ENCODE measurements at regions not wholly inside any gene's neighbourhood (a gene's known extent, or its start where the extent isn't known, plus 50 kb on each side); places are given as distances from the start of the nearest gene placed in this dataset.

DNA sequence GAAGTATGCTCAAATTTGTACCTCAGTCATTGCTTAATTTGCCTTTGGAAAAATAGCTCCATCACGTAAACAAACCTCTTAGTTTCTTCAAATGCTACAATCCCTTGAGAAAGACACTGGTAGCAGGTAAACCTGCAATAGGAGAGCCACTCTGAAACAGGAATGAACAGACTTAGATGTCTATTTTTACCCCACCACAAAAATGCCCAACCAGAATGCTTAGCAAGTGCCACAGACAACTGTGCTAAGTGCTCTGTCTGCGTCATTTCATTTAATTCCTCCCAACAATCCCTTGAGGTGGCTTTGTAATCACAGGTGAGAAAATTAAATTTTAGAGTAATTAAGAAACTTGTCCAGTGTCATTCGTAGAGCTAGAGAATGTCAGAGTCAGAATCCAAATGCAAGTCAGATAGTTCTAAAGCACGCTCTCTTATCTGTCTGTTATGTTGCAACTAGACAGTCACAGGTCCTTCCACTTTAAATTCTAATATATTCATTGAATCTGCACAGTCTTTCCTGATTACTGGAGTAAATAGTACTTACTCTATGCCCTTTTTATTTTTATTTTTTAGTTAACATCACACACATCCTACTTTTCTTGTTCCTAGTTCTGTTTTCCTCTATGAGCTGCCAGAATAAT lies 89.0 kb upstream of the GRIA4 start:
- H3K27me3 ChIP-seq, result no peaks in the 10 kb centered on the region
- intact Hi-C loops (cut with DNase I), result no loop called here
- H3K9me3 ChIP-seq, result no peaks in the 10 kb centered on the region
- TF ChIP-seq, protein P1, sequence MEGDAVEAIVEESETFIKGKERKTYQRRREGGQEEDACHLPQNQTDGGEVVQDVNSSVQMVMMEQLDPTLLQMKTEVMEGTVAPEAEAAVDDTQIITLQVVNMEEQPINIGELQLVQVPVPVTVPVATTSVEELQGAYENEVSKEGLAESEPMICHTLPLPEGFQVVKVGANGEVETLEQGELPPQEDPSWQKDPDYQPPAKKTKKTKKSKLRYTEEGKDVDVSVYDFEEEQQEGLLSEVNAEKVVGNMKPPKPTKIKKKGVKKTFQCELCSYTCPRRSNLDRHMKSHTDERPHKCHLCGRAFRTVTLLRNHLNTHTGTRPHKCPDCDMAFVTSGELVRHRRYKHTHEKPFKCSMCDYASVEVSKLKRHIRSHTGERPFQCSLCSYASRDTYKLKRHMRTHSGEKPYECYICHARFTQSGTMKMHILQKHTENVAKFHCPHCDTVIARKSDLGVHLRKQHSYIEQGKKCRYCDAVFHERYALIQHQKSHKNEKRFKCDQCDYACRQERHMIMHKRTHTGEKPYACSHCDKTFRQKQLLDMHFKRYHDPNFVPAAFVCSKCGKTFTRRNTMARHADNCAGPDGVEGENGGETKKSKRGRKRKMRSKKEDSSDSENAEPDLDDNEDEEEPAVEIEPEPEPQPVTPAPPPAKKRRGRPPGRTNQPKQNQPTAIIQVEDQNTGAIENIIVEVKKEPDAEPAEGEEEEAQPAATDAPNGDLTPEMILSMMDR (IDR thresholded peaks at IDR 0.05), result no peak
- TF ChIP-seq POLR2A (IDR thresholded peaks at IDR 0.05; ENCODE audit: low read depth), result no peak
- TF ChIP-seq EP300 (IDR thresholded peaks at IDR 0.05), result no peak
- no peak for TF ChIP-seq POLR2AphosphoS5 (IDR thresholded peaks at IDR 0.05)
- WGBS, result 89% methylated on average over 4 of the region's 4 CpGs
- no peak overlapping the region for H3K4me3 ChIP-seq
- no peak overlapping the region for H3K27ac ChIP-seq (replicated peaks in 1 of 4)
- no peaks in the 10 kb centered on the region for H3K4me1 ChIP-seq
- DNase-seq (ENCODE audit: extremely low spot score), result no peak
- no peaks in the 10 kb centered on the region for H3K36me3 ChIP-seq

DNA sequence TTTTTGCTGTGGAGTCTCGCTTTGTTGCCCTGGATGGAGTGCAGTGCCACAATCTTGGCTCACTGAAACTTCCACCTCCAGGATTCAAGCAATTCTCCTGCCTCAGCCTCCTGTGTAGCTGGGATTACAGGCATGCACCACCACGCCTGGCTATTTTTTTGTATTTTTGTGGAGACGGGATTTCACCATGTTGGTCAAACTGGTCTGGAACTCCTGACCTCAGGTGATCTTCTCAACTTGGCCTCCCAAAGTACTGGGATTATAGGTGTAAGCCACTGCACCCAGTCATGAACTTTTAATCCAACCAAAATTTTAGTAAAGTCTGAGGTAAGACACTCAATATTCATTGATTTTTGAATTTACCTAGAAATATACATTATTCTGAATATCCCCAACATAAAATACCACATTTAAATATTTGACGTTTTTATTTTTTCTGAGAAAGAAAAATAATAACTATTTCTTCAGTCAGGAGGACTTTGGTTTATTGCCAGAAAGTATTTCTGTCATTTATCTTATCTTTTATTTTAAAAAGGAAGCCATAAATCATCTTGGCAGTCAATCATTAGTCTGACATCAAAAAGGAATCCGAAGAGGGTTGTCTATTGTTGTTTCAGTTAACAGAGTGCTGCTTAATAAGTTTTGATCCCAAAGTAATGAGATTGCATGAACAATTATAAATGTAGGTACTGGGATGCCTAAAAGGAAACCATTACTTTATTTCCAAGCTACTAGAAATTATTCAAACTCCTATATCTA lies 102.2 kb upstream of the GRIA4 start:
- Histone ChIP-seq H3K9me3 (no peaks in the 10 kb centered on the region), H3K4me3 (no peak overlapping the region), H3K36me3 (no peaks in the 10 kb centered on the region), H3K4me1 (no peaks in the 10 kb centered on the region), H3K27ac (replicated peaks in 1 of 4) (no peak overlapping the region), H3K27me3 (no peaks in the 10 kb centered on the region)
- WGBS, result 81% methylated on average over 5 of the region's 5 CpGs
- no peak for DNase-seq (ENCODE audit: extremely low spot score)
- intact Hi-C loops (cut with DNase I), result no loop called here
- TF ChIP-seq EP300 (IDR thresholded peaks at IDR 0.05) (no peak), POLR2AphosphoS5 (IDR thresholded peaks at IDR 0.05) (no peak), POLR2A (IDR thresholded peaks at IDR 0.05; ENCODE audit: low read depth) (no peak)
- TF ChIP-seq, protein P1 (IDR thresholded peaks at IDR 0.05), result no peak

DNA sequence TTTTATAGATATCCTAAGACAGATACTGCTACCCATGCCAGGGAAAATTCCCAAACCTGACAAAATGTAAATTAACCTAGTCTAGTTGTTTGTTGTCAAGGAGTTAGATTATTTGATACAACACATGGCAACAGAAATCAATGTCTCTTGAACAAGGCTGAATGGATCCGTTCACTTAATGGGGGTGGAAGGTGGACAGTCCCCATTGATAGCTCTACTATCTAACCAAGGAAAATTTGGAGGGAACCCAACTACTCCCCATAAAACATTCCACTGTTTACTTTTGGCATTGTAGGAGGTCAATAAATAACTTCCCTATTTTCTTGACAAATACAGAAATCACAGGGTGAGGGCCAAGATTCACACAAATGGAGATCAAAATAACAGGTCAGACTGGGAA lies 117.9 kb upstream of the GRIA4 start:
- 83% methylated on average over 1 of the region's 1 CpG for WGBS
- no peak for DNase-seq (ENCODE audit: extremely low spot score)
- no peaks in the 10 kb centered on the region for H3K36me3 ChIP-seq
- H3K27ac ChIP-seq (replicated peaks in 1 of 4), result no peak overlapping the region
- no peaks in the 10 kb centered on the region for H3K27me3 ChIP-seq
- TF ChIP-seq POLR2A (IDR thresholded peaks at IDR 0.05; ENCODE audit: low read depth) (no peak), POLR2AphosphoS5 (IDR thresholded peaks at IDR 0.05) (no peak), EP300 (IDR thresholded peaks at IDR 0.05) (no peak)
- TF ChIP-seq, protein P1 (IDR thresholded peaks at IDR 0.05), result no peak
- no peaks in the 10 kb centered on the region for H3K9me3 ChIP-seq
- no peaks in the 10 kb centered on the region for H3K4me1 ChIP-seq
- H3K4me3 ChIP-seq, result no peak overlapping the region
- intact Hi-C loops (cut with DNase I), result no loop called here

DNA sequence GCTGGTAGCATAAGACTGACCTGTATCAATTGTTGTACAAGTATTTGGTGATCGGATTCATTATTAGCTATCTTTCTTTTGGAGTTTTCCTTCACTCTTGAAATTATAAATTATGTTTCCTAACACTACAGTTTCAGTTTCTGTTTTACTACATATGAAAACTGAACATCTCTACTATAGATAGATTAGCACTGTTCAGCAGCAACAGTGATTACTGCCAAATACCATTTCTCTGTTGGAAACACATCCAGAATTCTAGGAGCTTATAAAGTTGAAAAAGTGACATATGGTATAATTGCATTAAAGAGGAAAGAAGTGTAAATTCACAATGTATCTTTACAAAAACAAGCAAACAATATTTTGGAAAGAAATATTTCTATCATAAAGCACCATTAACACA lies 118.5 kb upstream of the GRIA4 start:
- DNase-seq (ENCODE audit: extremely low spot score), result no peak
- no peaks in the 10 kb centered on the region for H3K36me3 ChIP-seq
- H3K4me3 ChIP-seq, result no peak overlapping the region
- H3K27me3 ChIP-seq, result no peaks in the 10 kb centered on the region
- H3K9me3 ChIP-seq, result no peaks in the 10 kb centered on the region
- H3K4me1 ChIP-seq, result no peaks in the 10 kb centered on the region
- intact Hi-C loops (cut with DNase I), result no loop called here
- TF ChIP-seq, protein P1 (IDR thresholded peaks at IDR 0.05), result no peak
- TF ChIP-seq POLR2AphosphoS5 (IDR thresholded peaks at IDR 0.05), result no peak
- 83% methylated on average over 1 of the region's 1 CpG for WGBS
- H3K27ac ChIP-seq (replicated peaks in 1 of 4), result no peak overlapping the region

Data from esophagus muscularis mucosa (tissue), 4 donors.